Kidney (tissue), 13 donors: ENCODE measurements at regions not wholly inside any gene's neighbourhood (a gene's known extent, or its start where the extent isn't known, plus 50 kb on each side); places are given as distances from the start of the nearest gene placed in this dataset.

ENCODE experiments used
- DNase-seq, 5 donors: peaks; one replicate each; pipeline ENCODE4 v3.0.0-alpha.2; 2013 to 2020
- FAIRE-seq: peaks from 2 replicates; lab custom pipeline; 2012; peaks lifted over from hg19 to GRCh38; lab: Jason Lieb, UNC
- H3K27ac ChIP-seq, 2 donors: one replicate each; pipeline ENCODE4 v1.7.0; 2013; ENCODE audit warnings: low read depth in 2 of 2, low read length in 2 of 2, inconsistent platforms in 1 of 2
- H3K27me3 ChIP-seq: one replicate; pipeline ENCODE4 v1.7.1; 2013; ENCODE audit warnings: low read length, inconsistent platforms; ENCODE audit not compliant: control insufficient read depth, insufficient read depth
- H3K36me3 ChIP-seq, 3 donors: one replicate each; pipeline versions ENCODE4 v1.7.0 to v1.7.1; 2013; ENCODE audit warnings: low read length in 3 of 3, control low read depth in 1 of 3, inconsistent platforms in 1 of 3; ENCODE audit not compliant: insufficient read depth in 3 of 3, control insufficient read depth in 2 of 3
- H3K4me1 ChIP-seq, 3 donors: one replicate each; pipeline versions ENCODE4 v1.7.0 to v1.7.1; 2013; ENCODE audit warnings: low read length in 3 of 3, inconsistent platforms in 1 of 3, low read depth in 1 of 3; ENCODE audit not compliant: control insufficient read depth in 2 of 3, insufficient read depth in 2 of 3
- H3K4me3 ChIP-seq, 3 donors: one replicate each; pipeline versions ENCODE4 v1.7.0 to v1.8.1; 2013; ENCODE audit warnings: low read length in 3 of 3, control low read depth in 1 of 3, inconsistent platforms in 1 of 3
- H3K9ac ChIP-seq, 3 donors: one replicate each; pipeline versions ENCODE4 v1.7.0 to v1.7.1; 2013; ENCODE audit warnings: low read length in 3 of 3, control low read depth in 1 of 3, inconsistent platforms in 1 of 3
- H3K9me3 ChIP-seq, 3 donors: one replicate each; pipeline versions ENCODE4 v1.7.0 to v1.7.1; 2013; ENCODE audit warnings: low read length in 3 of 3, control low read depth in 1 of 3, inconsistent platforms in 1 of 3; ENCODE audit not compliant: control insufficient read depth in 2 of 3, insufficient read depth in 1 of 3
- CTCF ChIP-seq: IDR thresholded peaks from 3 replicates; pipeline ENCODE4 v1.5.1; 2012; ENCODE audit warnings: mild to moderate bottlenecking, moderate library complexity, borderline replicate concordance; ENCODE audit not compliant: insufficient read depth; ENCODE audit errors: extremely low read depth
- intact Hi-C: fragments of 100-400 bp; cut with DNase I; formaldehyde crosslinking; loops from one replicate; pipeline ENCODE4 v1.11.1; 2022
- donor health status: control.
- donor health status: control.
- donor health status: control.
- donor health status: control.
- donor health status: control.
- donor health status: DM: yes; HTN: yes; CAD: no.
- donor health status: Normal renal cell carcinoma (clear cell type).

- intact Hi-C loops: no loop called here
- Histone ChIP-seq H3K4me3 (no peak overlapping the region), H3K9me3 (no peaks in the 10 kb centered on the region), H3K4me1 (no peaks in the 10 kb centered on the region), H3K9ac (no peak overlapping the region), H3K36me3 (no peaks in the 10 kb centered on the region), H3K27me3 (no peaks in the 10 kb centered on the region), H3K27ac (no peak overlapping the region)
- TF ChIP-seq CTCF: no peak
- FAIRE-seq (no peak), DNase-seq (no peak)
These were observed 267.8 kb downstream of the RAP2B start for GRCh38 chr3:153429821-153430220.

- H3K4me1 ChIP-seq: no peaks in the 10 kb centered on the region
- no peak for DNase-seq
- TF ChIP-seq CTCF: no peak
- no peak overlapping the region for H3K27ac ChIP-seq
- no peaks in the 10 kb centered on the region for H3K27me3 ChIP-seq
- no peak overlapping the region for H3K9ac ChIP-seq
- no peaks in the 10 kb centered on the region for H3K36me3 ChIP-seq
- no peak for FAIRE-seq
- intact Hi-C loops: no loop called here
- no peak overlapping the region for H3K4me3 ChIP-seq
- no peaks in the 10 kb centered on the region for H3K9me3 ChIP-seq
These were observed 269.1 kb downstream of the RAP2B start for GRCh38 chr3:153431076-153431475.

DNA sequence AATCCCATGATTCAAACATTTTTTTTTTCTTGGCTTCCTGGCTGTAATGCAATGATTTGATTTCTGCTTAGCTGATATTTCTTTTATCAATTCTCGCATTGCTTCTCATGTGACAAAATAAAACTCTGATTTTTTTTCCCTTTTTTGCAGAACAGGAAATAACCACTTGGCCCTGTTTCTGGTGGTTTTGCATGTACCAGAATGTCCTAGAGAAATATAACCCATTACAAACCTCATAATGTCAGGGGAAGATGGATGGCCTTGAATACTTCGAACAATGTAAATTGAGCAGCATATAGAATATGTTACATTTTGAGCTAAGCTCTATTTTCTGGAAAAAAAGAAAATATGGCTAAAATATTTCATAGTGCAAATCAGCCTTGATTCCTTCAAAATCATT lies 275.6 kb downstream of the RAP2B start:
- DNase-seq (peak in 1 of 5 donors; percentile 1), FAIRE-seq (no peak)
- no peak overlapping the region for H3K9ac ChIP-seq
- H3K4me1 ChIP-seq: no peaks in the 10 kb centered on the region
- no peaks in the 10 kb centered on the region for H3K9me3 ChIP-seq
- H3K27ac ChIP-seq: no peak overlapping the region
- intact Hi-C loops: no loop called here
- no peak for TF ChIP-seq CTCF
- H3K36me3 ChIP-seq: no peaks in the 10 kb centered on the region
- H3K27me3 ChIP-seq: no peaks in the 10 kb centered on the region
- H3K4me3 ChIP-seq: no peak overlapping the region

GRCh38 chr3:153438271-153438670 lies 276.2 kb downstream of the RAP2B start:
- DNase-seq: peak in 2 of 5 donors; percentile 11 to 32
- no peak overlapping the region for H3K27ac ChIP-seq
- H3K9ac ChIP-seq: no peak overlapping the region
- no peaks in the 10 kb centered on the region for H3K36me3 ChIP-seq
- H3K4me3 ChIP-seq: no peak overlapping the region
- H3K27me3 ChIP-seq: no peaks in the 10 kb centered on the region
- intact Hi-C loops: no loop called here
- H3K9me3 ChIP-seq: no peaks in the 10 kb centered on the region
- no peaks in the 10 kb centered on the region for H3K4me1 ChIP-seq
- no peak for FAIRE-seq
- TF ChIP-seq CTCF: no peak
